Kidney tubule cell (primary cell): ENCODE measurements at regions not wholly inside any gene's neighbourhood (a gene's known extent, or its start where the extent isn't known, plus 50 kb on each side); places are given as distances from the start of the nearest gene placed in this dataset.

ENCODE experiments used
- DNase-seq: peaks from one replicate; pipeline ENCODE4 v3.0.0-alpha.2; 2018; ENCODE audit warnings: low spot score

DNA sequence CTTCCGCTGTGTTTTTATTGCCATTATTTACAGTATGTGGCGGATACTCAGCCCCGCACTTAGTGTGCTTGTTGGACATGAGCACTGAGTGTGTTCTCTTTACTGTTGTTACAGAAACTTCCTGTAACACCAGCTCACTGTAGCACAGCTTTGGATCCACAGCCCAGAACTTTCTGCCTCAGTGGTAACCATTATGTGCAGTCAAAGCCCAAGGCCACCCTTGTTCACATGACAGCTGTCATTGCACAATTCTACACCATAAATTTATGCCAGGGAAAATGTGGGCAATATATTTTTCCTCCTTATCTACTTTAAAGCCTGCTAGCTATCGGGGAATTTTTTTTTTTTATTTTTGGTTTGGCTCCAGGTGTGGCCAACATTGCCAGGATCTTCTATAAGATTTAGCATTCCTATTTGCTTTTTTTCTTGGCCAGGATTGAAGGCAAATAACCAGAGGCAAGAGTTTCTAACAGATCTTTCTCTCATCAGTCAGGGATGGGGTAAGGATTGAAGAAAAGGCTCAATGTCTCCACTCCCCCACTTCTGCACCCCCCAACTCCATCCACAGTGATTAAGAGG lies 176.0 kb upstream of the PELI2 start:
- no peak for DNase-seq

DNA sequence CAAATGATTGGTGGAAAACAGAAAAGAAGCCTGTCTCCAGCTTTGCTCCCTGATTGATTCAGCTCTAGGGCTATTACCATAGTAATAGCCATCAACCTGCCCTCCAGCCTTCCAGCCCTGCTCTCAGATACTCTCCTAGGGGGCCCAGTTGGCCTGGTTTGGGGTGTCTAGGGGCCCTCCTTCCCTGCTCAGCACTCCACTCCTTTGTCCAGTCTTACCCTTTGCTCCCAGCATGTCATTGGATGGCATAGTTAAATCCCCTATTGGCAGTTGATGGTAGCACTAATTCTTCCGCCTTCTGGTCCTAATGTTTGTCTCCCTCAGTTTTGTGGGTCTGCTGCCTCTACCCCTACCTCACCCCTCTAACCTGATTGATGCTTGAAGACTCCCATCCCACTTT lies 175.4 kb upstream of the PELI2 start:
- no peak for DNase-seq

DNA sequence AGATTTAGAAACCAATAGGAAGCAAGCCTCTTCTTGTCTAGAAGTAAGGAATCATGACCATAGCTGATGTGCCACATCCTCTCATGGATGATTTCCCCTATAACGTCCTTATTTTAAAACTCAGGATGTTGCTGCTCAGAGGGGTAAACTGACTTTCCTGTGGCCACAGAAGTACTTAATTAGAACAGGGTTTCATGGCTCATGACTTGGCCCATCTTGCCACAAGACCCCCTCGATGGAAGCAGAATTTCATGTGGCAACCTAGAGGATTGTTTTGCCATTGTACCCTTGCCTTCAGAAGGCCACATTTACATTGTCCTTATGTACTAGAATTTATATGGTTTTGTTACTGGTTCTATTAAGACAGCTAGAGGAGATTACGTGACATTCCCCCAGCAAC lies 173.5 kb upstream of the PELI2 start:
- DNase-seq, result no peak

DNA sequence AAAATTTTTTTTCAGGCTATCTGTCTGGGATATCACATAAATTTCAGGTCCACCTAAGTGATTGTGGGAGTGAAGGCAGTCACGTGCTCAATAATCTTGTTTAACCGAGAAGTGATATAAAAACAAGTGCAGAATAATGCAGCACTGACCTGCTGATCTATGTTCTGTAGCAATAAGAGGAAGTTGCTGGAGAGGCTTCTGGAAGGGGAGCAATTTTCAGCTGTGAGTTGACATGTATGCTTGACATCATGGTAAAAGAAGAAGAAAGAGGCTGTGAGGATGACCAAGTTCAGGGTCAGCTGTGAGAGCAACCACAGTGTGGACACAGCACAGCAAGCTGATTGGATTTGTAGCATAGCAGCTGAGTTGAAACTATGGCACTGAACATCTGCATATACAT lies 172.0 kb upstream of the PELI2 start:
- no peak for DNase-seq

DNA sequence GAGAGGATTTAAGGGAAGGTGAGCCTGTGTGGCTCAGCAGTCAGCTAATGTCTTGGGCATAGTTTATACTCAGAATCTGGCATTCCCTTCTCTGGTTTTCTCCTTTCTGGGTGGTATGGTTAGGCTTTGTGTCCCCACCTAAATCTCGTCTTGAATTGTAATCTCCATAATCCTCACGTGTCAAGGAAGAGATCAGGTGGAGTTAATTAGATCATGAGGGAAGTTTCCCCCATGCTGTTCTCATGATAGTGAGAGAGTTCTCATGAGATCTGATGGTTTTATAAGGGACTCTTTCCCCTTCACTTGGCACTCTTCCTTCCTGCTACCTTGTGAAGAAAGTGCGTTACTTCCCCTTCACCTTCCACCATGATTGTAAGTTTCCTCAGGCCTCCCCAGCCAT lies 169.8 kb upstream of the PELI2 start:
- no peak for DNase-seq

DNA sequence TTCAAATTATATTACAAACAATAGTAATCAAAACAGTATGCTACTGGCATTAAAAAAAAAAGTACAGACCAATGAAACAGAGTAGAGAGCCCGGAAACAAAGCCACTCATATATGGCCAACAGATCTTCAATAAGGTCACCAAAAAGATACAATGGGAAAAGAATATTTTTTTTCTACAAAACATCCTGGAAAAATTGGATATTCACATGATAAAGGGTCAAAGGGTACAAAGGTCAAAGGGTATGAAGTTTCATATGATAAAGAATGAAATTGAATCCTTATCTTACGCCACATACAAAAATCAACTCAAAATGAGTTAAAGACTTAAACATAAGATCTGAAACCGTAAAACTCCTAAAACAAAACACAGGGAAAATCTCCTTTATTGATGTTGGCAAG lies 168.5 kb upstream of the PELI2 start:
- no peak for DNase-seq

DNA sequence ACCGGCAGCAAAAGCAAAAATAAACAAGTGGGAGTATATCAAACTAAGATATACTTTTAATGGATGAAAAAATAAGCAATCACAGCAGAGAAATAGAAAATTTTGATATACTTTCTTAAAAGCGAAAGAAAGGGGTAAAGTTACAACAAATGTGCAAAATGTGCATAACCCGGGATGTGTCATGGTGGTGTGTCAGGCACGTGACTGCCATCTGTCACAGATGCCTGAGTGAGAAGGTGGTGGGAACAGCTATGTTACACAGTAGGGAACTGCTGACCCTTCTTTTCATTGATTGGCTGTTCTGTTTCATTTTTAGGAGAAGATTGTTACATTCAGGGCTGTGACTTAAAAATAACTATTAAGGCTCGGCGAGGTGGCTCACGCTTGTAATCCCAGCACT lies 168.1 kb upstream of the PELI2 start:
- no peak for DNase-seq

DNA sequence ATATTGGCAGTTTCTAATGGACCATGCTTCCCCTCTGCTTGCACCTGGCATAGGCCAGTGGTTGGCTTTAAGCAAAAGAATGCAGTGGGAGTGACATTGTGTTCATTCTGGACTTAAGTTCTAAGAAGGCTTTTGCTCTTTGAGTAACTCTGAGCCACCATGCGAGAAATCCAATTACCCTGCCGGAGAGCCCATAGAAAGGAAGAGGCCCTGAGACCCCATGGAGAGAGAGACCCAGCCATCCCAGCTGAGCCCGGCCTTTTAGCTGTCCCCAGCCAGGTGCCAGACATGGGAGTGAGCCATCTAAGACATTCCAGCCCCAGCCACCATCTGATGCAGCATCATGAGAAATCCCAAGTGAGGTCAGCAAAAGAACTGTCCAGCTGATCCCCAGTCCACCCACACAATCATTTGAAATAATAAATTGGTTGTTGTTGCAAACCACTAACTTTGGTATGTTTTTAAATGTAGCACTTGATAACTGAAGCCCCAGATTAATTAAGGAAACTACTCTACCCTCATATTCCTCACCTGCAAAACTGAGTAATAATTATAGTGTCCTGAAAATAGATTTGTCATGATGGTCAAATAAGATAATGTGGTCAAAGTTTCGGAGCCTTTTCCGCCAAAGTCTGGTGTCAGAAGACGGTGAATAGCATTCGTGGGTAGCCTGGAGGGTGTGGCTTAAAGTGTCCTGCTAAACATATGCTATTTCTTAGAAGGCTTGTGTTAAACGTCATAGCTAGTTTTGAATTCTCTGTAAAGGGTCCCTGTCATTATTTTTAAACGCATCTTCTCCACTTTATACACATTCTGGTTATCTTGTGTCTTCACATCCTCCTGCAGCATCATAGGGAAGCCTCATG lies 166.6 kb upstream of the PELI2 start:
- no peak for DNase-seq

DNA sequence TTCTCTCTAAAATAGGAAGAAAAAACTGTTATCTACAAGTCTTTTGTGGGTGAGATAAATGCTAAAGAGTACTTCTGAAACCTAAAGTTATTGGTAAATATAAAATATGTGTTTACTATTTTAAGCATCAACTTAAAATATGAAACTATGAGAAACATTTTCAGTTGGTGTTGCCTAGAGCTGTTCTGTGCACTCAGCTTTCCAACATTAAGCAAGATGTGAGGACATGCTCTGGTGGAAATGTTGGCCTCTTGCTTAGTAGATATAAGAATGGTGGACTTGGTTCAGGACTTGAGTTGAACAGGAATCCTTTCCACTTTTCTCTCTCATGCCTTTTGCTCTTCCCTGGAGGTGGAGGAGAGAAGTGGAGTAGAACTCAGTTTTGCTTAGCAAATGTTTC lies 164.1 kb upstream of the PELI2 start:
- DNase-seq, result no peak

DNA sequence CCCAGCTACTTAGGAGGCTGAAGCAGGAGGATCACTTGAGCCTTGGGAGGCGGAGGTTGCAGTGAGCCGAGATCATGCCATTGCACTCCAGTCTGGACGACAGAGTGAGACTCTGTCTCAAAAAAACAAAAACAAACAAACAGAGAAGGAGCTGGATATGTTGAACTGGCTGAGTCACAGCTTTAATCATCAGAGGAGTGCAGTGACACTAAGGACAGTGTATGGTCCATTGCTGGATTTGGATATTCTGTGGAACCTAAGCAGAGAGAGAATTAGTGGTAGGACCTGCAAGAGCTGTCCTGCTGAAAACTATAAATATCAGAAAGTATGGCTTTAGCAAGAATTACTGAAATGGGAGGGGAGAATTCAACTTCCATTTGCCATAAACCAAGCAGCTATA lies 163.0 kb upstream of the PELI2 start:
- DNase-seq, result peak; percentile 21

DNA sequence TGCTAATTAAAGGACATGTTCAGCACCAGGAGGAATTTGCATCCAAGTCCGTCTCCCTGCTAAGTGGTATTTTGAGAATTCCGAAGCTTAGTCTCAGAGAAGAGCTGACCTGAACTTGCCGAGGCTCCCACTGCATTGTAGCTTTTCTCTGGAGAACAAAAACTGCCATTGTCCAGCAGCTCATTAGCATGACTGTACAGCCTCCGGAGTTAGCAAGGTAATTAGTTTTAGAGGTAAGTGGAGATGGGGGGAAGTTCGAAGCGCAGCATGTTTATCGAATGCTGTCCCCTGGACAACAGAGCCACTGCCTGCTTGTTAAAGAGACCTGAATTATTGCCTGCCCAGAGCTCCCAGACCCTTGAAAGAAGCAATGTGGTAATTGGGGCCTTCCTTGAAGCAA lies 160.3 kb upstream of the PELI2 start:
- DNase-seq, result no peak

DNA sequence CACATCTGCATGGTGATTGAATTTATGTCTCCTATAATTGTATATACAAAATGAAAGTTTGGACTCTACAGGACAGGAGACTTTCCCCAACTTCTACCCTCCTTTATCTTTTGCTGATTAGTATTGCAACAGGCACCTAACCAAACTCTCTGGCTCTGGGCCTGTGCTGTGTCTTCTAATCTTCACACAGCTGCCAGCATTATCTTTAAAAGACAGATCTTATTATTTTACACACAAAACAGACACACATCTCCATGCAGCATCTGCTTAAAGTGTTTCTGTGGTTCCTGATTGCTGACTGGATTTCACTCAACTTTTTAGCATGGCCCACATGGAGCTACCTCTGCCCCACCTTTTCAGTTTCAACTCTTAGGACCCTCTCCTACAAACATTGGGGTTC lies 154.9 kb upstream of the PELI2 start:
- DNase-seq, result no peak

DNA sequence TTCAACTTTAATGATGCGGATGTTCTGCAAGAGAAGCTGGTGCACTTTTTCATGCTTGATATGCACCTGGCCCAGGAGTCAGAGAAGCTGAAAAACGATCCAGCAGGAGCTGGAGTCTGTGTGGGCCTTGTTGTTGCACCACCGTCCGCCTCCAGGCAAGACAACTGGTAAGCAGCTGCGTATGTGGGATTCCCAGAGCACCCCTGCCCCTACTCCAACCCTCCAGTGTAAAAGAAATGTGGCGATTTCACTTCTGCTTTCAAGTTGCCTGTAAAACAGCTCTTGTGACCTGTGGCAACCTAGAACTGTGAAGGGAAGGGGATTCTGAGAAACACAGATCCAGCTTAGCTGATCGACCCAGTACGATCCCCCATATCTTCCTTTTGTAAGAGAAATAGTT lies 154.1 kb upstream of the PELI2 start:
- DNase-seq, result no peak

DNA sequence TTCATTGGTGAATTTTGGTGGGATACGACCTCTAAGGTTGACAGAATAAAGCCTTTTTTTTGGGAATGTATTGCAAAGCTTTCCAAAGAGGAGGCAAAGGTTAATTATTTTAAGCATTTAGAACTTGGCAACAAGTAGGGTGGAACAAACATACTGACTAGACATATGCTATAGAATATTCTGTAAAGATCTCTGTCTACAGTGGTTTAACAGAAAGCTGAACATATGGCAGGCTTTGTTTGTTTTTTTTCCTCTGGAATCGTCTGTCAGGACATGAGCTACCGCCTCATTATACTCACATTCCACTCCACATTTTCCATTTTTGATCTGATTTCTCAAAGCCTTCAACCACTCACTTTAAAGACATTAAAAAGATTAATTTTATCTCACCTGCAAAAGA lies 153.4 kb upstream of the PELI2 start:
- no peak for DNase-seq

DNA sequence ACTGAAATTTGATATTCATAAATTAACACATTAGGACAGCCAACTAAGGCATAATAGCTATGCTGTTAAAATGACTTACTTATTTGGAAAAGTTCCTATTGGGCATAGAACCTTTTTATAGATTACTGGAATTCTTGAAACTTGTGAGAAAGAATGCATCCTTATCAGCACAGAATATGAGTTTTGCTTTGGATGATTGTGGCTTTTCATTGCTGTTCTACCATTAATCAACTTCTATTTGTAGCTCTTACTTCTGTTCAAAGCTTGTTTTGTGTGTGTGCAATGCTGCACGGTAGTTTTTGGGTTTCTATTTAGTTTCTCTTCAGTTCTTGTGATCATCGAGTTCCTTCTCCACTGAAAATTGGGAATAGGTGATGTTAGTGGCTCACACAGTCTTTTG lies 152.4 kb upstream of the PELI2 start:
- DNase-seq, result no peak

DNA sequence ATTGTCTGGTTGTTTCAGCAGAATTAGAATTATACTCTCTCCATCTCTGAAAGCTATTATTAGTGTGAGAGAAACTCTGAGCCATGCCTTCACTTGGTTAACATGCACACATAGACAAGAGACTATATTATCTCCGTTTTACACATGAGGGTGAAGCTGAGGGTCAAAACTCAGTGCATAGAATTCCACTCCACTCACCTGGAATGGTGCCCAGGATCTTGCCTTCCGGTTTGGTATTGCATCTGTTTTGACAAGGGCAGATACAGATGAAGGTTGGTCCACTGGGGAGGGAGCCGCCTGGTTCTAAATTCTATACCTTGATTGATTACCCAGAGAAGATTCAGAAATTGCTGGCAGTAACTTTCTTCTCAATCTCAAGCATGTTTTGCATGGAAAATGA lies 149.5 kb upstream of the PELI2 start:
- DNase-seq, result no peak

DNA sequence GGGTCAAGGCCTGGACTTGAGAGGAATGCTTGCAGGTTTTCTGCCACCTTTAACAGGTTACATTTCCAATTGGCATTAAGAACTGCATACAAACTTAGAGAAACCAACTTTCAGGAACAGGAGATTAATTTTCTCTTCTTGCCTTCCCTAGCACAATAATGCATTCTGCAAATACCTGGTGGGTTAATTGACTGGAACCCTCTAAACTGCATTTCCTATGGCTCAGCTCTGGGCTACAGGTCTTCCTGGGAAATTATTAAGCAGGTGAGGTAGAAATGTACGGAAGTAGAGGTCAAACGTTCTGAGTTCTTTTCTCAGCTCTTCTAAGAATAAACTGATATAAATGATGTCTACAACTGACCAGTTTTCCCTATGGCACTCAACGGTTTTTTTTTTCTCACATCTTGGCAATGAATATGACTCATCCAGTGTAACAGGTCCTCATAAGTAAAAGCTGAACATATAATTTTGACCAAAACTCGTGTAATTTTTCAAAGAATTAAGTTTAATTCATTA lies 144.9 kb upstream of the PELI2 start:
- peak; percentile 87 for DNase-seq

DNA sequence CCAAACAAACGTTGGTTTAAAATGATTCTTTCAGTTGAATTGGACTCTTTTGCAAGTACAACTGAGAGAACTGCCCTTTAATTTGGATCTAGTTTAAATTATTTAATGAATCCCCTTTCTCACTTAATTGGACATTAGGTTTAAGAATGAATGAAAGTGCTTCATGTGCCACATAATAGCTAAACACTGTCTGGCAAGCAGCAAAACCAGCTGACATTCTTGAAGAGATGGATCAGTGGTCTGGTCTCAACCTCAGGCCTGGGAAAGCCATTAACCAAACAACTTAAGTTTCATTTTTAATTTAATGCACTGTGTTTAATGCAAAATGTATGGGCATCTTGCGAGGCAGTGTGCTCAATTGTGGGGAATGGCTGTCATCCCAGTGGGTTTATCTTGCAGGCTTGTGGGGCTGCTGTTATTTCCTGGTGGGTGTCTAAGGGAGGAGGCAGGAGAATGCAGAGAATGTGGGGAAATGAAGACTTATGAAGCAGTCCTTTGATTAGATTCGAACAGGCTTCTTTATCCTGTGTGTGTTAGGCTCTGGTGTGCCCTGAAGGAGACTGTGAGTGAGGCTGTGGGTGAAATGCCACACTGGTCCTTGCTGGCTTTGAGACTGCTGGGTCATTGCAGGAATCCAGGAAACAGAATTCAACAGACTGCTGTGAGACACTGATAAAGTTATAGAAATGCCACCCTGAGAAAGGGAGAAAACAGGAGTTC lies 144.1 kb upstream of the PELI2 start:
- peak; percentile 47 for DNase-seq

DNA sequence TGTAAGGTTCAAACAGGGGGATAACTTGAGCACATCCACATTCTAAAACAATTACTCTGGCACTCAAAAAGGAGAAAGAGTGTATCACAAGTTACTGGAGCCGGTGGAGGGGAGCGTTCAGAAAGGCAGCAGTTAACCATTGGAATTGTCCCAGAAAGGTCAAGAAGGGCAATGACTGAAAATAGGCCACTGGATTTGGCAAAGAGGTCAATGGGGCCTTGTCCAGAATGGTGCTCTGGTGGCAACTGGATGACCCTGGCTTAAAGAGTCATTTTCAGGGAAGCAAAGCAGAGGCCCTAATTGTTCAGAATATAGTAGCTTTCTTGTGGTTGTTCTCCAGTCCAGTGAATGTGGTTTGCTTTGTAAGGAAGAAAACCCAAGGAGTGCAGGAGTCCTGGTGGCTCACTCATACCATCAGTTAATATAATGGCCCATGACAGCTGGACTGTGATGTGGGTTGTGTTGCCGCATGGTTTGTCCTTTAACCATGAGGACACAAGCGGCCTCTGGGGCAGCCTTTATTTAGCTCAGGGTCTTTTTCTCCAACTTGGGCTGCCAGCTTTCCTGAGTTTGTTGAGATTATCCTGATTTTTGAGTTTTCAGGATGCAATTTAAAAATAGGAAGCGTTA lies 142.8 kb upstream of the PELI2 start:
- DNase-seq, result peak; percentile 86

DNA sequence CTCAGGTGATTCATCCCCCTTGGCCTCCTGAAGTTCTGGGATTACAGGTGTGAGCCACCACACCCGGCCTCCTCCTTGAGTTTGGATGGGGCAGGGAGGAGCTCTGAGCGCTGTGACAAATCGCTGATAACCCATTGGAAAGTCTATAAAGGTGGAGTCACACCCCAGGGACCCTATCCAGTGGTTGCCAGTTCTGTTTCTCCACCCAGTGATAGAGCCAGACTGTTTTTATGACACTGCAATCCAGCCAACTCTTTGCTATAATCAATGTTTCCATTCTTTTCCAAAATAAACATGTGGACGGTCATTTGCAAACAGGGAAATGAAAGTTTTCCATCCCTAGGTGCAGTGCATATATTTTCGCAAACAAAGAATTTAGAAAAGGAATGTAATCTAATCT lies 142.0 kb upstream of the PELI2 start:
- peak; percentile 41 for DNase-seq

DNA sequence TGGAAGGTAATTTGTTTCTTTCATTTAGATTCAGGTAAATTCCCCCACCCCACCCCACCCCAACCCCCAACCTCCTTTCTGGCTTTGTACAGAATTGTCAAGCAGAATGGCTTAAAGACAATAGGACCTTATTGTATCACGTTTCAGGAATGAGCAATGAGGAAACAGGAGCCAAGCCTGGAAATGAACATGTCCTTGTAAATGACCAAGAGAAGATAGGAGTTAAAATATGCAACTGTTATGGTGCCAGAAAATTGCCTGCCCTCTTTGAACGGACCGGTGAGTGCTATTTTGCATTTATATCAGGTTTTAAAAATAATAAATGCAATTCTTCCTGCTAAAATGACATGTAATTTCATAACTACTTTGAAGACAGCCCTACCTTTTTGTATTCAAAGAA lies 141.6 kb upstream of the PELI2 start:
- peak; percentile 39 for DNase-seq

DNA sequence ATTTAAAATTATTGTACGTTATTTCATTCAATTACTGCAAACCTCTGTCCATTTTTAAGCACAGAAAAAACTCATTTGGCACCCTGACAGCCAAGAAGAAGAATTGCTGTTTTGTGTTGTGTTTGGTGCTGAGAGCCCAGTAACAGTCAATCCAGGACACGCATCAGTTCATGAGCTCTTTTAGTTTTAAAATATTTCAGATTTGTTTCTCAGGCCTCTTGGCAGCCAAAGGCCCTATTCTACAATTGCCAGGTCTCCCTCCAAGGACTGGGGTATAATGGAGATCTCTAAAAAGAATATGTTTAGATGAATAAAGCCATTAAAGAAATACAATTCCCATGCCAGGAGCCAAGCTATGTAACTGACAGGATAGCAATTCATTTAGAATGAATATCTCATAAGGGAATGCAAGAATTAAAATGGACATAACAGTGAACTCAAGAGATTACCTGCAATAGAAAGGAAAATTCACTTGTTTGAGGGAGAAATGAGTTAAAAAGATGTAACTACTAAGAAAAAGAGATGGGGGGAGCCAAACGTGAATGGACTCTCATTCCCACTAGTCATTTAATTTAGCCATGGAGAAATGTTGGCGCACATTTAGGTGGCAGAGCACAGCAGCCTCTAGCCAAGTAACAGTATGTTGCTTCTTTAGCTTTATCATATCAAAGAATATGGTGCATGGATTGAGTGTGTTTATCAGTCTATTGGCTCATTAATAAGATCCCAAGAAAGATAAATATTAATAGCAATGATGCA lies 140.6 kb upstream of the PELI2 start:
- DNase-seq, result no peak
